Transverse colon (tissue), 4 donors: ENCODE measurements at regions not wholly inside any gene's neighbourhood (a gene's known extent, or its start where the extent isn't known, plus 50 kb on each side); places are given as distances from the start of the nearest gene placed in this dataset.

Source experiments
- POLR2AphosphoS5 ChIP-seq, 3 donors: sonication (generic); formaldehyde crosslinking; IDR thresholded peaks; one replicate each; pipeline ENCODE4 v1.6.1; 2016; ENCODE audit warnings: antibody characterized with exemption in 3 of 3
- TF ChIP-seq, protein P1 (sequence below), 5 experiments: fragments of 200-600 bp in 3 of 5; fragments of 450-650 bp in 2 of 5; sonication (generic) in 3 of 5; IDR thresholded peaks; 1 replicate in 2 of 5; 2 replicates in 3 of 5; pipeline ENCODE4 v1.5.1; 2016 to 2017; ENCODE audit warnings: antibody characterized with exemption in 5 of 5, inconsistent platforms in 3 of 5, mild to moderate bottlenecking in 2 of 5, moderate library complexity in 1 of 5

GRCh38 chr2:175742367-175742766, 259.7 kb downstream of the LNPK start:
- TF ChIP-seq, protein P1, sequence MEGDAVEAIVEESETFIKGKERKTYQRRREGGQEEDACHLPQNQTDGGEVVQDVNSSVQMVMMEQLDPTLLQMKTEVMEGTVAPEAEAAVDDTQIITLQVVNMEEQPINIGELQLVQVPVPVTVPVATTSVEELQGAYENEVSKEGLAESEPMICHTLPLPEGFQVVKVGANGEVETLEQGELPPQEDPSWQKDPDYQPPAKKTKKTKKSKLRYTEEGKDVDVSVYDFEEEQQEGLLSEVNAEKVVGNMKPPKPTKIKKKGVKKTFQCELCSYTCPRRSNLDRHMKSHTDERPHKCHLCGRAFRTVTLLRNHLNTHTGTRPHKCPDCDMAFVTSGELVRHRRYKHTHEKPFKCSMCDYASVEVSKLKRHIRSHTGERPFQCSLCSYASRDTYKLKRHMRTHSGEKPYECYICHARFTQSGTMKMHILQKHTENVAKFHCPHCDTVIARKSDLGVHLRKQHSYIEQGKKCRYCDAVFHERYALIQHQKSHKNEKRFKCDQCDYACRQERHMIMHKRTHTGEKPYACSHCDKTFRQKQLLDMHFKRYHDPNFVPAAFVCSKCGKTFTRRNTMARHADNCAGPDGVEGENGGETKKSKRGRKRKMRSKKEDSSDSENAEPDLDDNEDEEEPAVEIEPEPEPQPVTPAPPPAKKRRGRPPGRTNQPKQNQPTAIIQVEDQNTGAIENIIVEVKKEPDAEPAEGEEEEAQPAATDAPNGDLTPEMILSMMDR (IDR thresholded peaks at IDR 0.05), result no peak
- no peak for TF ChIP-seq POLR2AphosphoS5 (IDR thresholded peaks at IDR 0.05)
